Natural killer cell (primary cell): ENCODE measurements at regions not wholly inside any gene's neighbourhood (a gene's known extent, or its start where the extent isn't known, plus 50 kb on each side); places are given as distances from the start of the nearest gene placed in this dataset.

Source experiments
- ATAC-seq, 3 donors: fragments of 150-1000 bp in 2 of 3; fragments of 200-7000 bp in 1 of 3; cut with Tn5 transposase; 1 replicate in 1 of 3; 2 replicates in 2 of 3; pipeline ENCODE4 v1.10.0; 2021; ENCODE audit warnings: mild to moderate bottlenecking in 2 of 3, moderate library complexity in 2 of 3
- DNase-seq, 2 donors: peaks; one replicate each; pipeline versions ENCODE4 v3.0.0 to v3.0.0-alpha.2; 2013 to 2021; ENCODE audit warnings: mixed read lengths in 1 of 2
- H3K27ac ChIP-seq: one replicate; pipeline ENCODE4 v1.5.1; 2013; ENCODE audit warnings: mild to moderate bottlenecking, low read length
- H3K27me3 ChIP-seq: one replicate; pipeline ENCODE4 v1.6.1; 2013; ENCODE audit warnings: low read length; ENCODE audit not compliant: control insufficient read depth, insufficient read depth
- H3K36me3 ChIP-seq: one replicate; pipeline ENCODE4 v1.6.1; 2013; ENCODE audit warnings: low read length; ENCODE audit not compliant: control insufficient read depth, insufficient read depth
- H3K4me1 ChIP-seq: one replicate; pipeline ENCODE4 v1.6.1; 2013; ENCODE audit warnings: low read length; ENCODE audit not compliant: control insufficient read depth, insufficient read depth
- H3K4me3 ChIP-seq: one replicate; pipeline ENCODE4 v1.5.1; 2013; ENCODE audit warnings: low read length
- H3K9me3 ChIP-seq: one replicate; pipeline ENCODE4 v1.6.1; 2013; ENCODE audit warnings: low read length; ENCODE audit not compliant: control insufficient read depth, insufficient read depth
- H3K27ac Mint-ChIP-seq, 2 donors: one replicate each; pipeline ENCODE4 v1.8.0; 2022; ENCODE audit warnings: mild to moderate bottlenecking in 2 of 2, mixed read lengths in 2 of 2, moderate library complexity in 1 of 2
- H3K27me3 Mint-ChIP-seq, 2 donors: one replicate each; pipeline ENCODE4 v1.8.0; 2022; ENCODE audit warnings: low read depth in 2 of 2, mixed read lengths in 2 of 2
- H3K36me3 Mint-ChIP-seq: one replicate; pipeline ENCODE4 v1.8.0; 2022; ENCODE audit warnings: mixed read lengths
- H3K4me1 Mint-ChIP-seq, 2 donors: one replicate each; pipeline ENCODE4 v1.8.0; 2022; ENCODE audit warnings: mixed read lengths in 2 of 2
- H3K4me3 Mint-ChIP-seq: one replicate; pipeline ENCODE4 v1.8.0; 2022; ENCODE audit warnings: mild to moderate bottlenecking, moderate library complexity, mixed read lengths
- H3K9me3 Mint-ChIP-seq, 2 donors: one replicate each; pipeline ENCODE4 v1.8.0; 2022; ENCODE audit warnings: mixed read lengths in 2 of 2
- WGBS: methylation state at CpG from one replicate; pipeline ENCODE4 v1.1.7; 2013; ENCODE audit warnings: missing lambda C conversion rate; ENCODE audit not compliant: insufficient coverage; 5-methylcytosine and 5-hydroxymethylcytosine counted together
- intact Hi-C: fragments of 100-400 bp; cut with micrococcal nuclease; formaldehyde crosslinking; loops from one replicate; pipeline ENCODE4 v1.14.2; 2022
- TF ChIP-seq, protein P1 (sequence below): fragments of 200-600 bp; IDR thresholded peaks from one replicate; pipeline ENCODE4 v1.8.0; 2022; ENCODE audit warnings: antibody characterized with exemption

DNA sequence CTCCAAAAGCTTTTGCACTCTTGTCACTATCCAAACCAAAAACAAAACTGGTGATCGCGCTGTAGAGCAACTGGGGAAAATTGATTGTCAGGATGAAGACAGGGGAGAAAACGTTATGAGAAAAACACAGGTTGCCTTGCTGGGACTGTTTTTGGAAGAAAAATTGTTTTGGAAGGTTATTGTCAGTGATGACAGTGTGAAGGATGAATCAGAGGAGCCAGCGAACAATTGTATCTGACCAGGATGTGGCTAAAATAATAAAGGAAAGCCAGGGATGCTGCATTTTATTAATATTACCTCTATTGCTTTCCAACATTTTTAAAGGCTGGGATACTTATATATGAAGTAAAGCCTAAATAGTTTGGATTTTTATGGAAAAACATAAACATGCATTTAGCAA lies 334.0 kb downstream of the SPRY2 start:
- Histone ChIP-seq H3K4me1 (no peaks in the 10 kb centered on the region), H3K36me3 (no peaks in the 10 kb centered on the region), H3K27me3 (no peaks in the 10 kb centered on the region), H3K4me3 (no peak overlapping the region), H3K27ac (no peak overlapping the region), H3K9me3 (no peaks in the 10 kb centered on the region)
- WGBS = 83% methylated on average over 3 of the region's 4 CpGs
- Mint-ChIP-seq H3K36me3 (no peaks in the 10 kb centered on the region), H3K4me1 (no peaks in the 10 kb centered on the region), H3K27me3 (no peaks in the 10 kb centered on the region), H3K4me3 (no peak overlapping the region), H3K9me3 (peaks cover 2 to 3% of the 10 kb centered on the region in 2 donors), H3K27ac (no peak overlapping the region)
- TF ChIP-seq, protein P1, sequence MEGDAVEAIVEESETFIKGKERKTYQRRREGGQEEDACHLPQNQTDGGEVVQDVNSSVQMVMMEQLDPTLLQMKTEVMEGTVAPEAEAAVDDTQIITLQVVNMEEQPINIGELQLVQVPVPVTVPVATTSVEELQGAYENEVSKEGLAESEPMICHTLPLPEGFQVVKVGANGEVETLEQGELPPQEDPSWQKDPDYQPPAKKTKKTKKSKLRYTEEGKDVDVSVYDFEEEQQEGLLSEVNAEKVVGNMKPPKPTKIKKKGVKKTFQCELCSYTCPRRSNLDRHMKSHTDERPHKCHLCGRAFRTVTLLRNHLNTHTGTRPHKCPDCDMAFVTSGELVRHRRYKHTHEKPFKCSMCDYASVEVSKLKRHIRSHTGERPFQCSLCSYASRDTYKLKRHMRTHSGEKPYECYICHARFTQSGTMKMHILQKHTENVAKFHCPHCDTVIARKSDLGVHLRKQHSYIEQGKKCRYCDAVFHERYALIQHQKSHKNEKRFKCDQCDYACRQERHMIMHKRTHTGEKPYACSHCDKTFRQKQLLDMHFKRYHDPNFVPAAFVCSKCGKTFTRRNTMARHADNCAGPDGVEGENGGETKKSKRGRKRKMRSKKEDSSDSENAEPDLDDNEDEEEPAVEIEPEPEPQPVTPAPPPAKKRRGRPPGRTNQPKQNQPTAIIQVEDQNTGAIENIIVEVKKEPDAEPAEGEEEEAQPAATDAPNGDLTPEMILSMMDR = no peak
- DNase-seq (no peak), ATAC-seq (no peak)
- intact Hi-C loops = no loop called here

DNA sequence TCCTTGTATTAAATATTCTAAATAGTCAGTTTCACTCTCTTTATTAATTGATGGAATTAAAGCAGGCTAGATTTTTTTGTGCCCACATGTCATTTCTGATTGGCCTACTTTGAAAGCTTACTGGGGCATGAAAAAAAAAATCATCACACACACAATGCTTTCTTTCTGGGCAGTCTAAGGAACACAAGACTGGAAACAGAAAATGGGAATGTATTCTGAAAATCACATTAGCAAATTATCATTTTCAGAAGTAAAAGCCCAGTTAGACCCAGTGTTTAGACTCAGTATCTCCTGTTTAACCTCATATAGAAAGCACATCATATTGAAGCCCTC lies 339.4 kb downstream of the SPRY2 start:
- no peaks in the 10 kb centered on the region for H3K36me3 Mint-ChIP-seq
- H3K4me3 Mint-ChIP-seq = no peak overlapping the region
- H3K4me1 ChIP-seq = no peaks in the 10 kb centered on the region
- no peak overlapping the region for H3K27ac Mint-ChIP-seq
- H3K27me3 ChIP-seq = no peaks in the 10 kb centered on the region
- H3K9me3 ChIP-seq = no peaks in the 10 kb centered on the region
- H3K36me3 ChIP-seq = no peaks in the 10 kb centered on the region
- no peaks in the 10 kb centered on the region for H3K27me3 Mint-ChIP-seq
- ATAC-seq (no peak), DNase-seq (no peak)
- peaks cover 7 to 9% of the 10 kb centered on the region in 2 donors for H3K4me1 Mint-ChIP-seq
- TF ChIP-seq, protein P1 = no peak
- intact Hi-C loops = no loop called here
- H3K27ac ChIP-seq = no peak overlapping the region
- peaks cover 2 to 3% of the 10 kb centered on the region in 2 donors for H3K9me3 Mint-ChIP-seq
- no peak overlapping the region for H3K4me3 ChIP-seq

DNA sequence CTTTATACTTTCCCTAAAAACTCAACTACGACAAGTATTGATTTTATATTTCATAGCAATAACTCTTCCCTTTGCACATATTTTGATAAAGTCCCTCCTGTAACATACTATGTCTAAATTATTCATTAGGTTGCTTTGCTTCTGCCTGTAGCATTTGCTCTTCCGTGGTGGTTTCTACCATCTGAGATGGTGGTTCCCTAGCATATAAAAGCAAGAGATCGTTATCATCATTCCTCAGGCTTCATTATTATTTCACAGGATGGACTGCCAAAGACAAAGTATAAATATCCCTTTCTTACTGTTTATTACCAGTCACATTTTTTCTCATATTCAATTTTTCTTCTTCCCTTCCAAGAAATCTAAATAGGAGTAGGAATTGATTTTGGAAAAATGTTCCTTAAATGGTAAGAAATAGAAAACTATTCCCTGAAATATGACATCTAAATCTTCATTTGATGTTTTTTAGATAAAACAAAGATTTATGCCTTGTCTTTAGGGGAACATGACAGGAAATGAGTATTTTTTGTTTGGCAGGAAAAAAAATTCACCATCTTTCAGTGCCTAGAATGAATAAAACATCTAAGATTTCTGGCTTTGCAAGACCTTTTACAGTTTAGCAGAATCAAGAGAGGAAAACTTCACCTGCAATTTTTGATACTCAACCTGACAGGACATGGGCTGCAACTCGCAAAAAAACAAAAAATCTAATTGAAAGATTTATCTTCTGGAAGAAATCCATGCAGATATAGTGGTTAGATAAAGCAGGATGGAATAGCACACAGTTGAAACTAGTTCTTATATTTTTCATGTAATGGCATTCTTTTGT lies 340.0 kb downstream of the SPRY2 start:
- H3K36me3 ChIP-seq = no peaks in the 10 kb centered on the region
- H3K27me3 ChIP-seq = no peaks in the 10 kb centered on the region
- Mint-ChIP-seq H3K4me3 (no peak overlapping the region), H3K27ac (no peak overlapping the region), H3K4me1 (peaks cover 9 to 12% of the 10 kb centered on the region in 2 donors), H3K36me3 (no peaks in the 10 kb centered on the region), H3K27me3 (no peaks in the 10 kb centered on the region), H3K9me3 (peaks cover 2 to 3% of the 10 kb centered on the region in 2 donors)
- no peaks in the 10 kb centered on the region for H3K9me3 ChIP-seq
- 38% methylated on average over 4 of the region's 4 CpGs for WGBS
- TF ChIP-seq, protein P1 = no peak
- no peak overlapping the region for H3K27ac ChIP-seq
- no peaks in the 10 kb centered on the region for H3K4me1 ChIP-seq
- DNase-seq (no peak), ATAC-seq (no peak)
- H3K4me3 ChIP-seq = no peak overlapping the region
- intact Hi-C loops = no loop called here

DNA sequence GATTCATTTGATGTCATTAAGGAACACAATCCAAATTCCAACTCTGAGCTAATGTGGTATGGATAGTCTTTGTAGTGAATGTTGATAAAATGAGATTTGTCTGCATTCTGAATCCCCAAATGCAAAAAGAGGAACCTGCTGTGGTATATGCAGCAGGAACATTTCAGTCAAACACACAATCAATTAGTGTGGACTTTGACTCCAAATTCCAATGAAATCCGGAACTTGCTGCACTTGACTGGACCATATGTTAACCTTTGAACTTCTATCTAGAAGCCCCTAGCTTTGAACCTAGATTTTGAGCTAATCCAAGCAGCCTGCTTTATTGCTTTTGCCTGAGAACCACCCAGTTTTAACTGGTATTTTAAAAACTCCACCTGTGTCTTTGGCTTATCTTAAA lies 341.3 kb downstream of the SPRY2 start:
- peaks cover 14 to 17% of the 10 kb centered on the region in 2 donors for H3K4me1 Mint-ChIP-seq
- no peaks in the 10 kb centered on the region for H3K27me3 ChIP-seq
- H3K27me3 Mint-ChIP-seq = no peaks in the 10 kb centered on the region
- no peak overlapping the region for H3K4me3 Mint-ChIP-seq
- no peaks in the 10 kb centered on the region for H3K9me3 Mint-ChIP-seq
- WGBS = 79% methylated on average over 1 of the region's 1 CpG
- no peak for DNase-seq
- TF ChIP-seq, protein P1 = no peak
- no peaks in the 10 kb centered on the region for H3K36me3 ChIP-seq
- H3K4me3 ChIP-seq = no peak overlapping the region
- no peak overlapping the region for H3K27ac Mint-ChIP-seq
- H3K36me3 Mint-ChIP-seq = no peaks in the 10 kb centered on the region
- intact Hi-C loops = no loop called here
- no peak overlapping the region for H3K27ac ChIP-seq
- no peak for ATAC-seq
- no peaks in the 10 kb centered on the region for H3K9me3 ChIP-seq
- H3K4me1 ChIP-seq = no peaks in the 10 kb centered on the region
